Ramos (cell line): ENCODE measurements at regions not wholly inside any gene's neighbourhood (a gene's known extent, or its start where the extent isn't known, plus 50 kb on each side); places are given as distances from the start of the nearest gene placed in this dataset.
"Not testable (repeated sequence)": the region's sequence is repeated elsewhere in the genome, so short reads cannot be mapped to it uniquely, and the experiment has no call there.

ENCODE experiments used
- in situ Hi-C: fragments of 300-500 bp; cut with MboI; formaldehyde crosslinking; loops from one replicate; pipeline ENCODE4 v1.14.3; 2022; ENCODE audit warnings: low sequenced_read_pairs; ENCODE audit not compliant: unreplicated experiment

GRCh38 chr11:8768625-8769333 lies 86.2 kb downstream of the RPL27A start:
- in situ Hi-C loops: no loop called here

GRCh38 chr11:8772571-8773519 lies 90.3 kb downstream of the RPL27A start:
- in situ Hi-C loops: no loop called here

- in situ Hi-C loops: no loop called here
These were observed 91.4 kb downstream of the RPL27A start for GRCh38 chr11:8773916-8774539.

GRCh38 chr11:8774916-8775315 lies 92.3 kb downstream of the RPL27A start:
- in situ Hi-C loops: not testable (repeated sequence)

- in situ Hi-C loops: no loop called here
These were observed 92.7 kb downstream of the RPL27A start for GRCh38 chr11:8775332-8775731.

DNA sequence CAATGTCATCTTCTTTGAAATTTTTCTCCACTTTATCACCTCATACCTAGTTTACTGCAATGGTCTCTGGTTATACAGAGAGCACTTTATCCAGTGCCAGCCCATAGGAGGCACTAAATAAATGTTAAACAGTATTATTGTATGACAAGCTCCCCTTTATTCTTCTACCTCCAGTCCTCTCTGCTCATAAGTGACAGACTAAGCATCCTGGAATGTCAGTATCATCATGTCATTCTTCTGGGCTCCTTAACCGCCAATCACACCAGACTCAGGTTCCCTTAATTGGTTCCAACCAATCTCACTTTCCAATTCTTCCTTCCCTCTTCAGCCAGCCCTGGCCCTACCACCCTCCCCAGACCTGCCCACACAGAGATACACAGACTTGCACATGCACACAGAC lies 93.1 kb downstream of the RPL27A start:
- in situ Hi-C loops: no loop called here

DNA sequence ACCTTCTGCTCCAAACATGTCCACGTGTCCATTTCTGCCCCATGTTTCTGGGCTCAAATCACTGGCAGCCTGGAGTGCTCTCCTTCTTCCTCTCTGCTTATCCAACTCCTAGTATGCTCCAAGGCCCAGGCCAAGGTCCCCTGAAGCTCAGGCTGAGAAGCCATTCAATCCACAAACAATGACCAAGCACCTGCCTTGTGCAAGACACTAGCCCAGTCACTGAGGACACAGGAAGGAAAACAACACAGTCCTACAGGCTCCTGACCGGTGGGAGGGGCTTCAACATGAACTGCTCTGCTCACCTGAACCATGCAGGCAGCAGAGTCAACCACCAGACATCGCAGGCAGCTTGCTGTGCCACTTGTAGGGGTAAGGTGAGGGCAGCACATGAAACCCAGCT lies 93.6 kb downstream of the RPL27A start:
- in situ Hi-C loops: no loop called here

GRCh38 chr11:8777907-8778767 lies 95.5 kb downstream of the RPL27A start:
- in situ Hi-C loops: no loop called here

DNA sequence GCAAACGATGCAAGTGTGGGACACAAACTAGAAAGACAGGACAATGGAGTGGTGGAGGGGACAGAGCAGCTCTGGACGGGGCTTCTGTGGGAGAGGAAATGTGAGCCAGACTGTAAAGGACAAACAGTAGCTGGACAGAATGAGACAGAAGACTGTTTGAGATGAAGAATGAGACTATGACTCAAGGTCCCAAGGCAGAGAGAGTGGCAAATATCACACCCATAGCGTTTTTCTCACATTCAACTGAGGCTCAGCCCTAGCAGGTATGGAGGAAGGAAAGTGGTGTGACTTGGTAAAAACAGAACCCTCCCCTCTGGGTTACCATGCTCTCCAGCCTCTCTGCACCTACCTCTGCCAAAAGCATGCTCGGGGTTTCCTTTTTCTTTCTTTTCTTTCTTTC lies 96.5 kb downstream of the RPL27A start:
- in situ Hi-C loops: no loop called here

GRCh38 chr11:8779732-8780131 lies 97.1 kb downstream of the RPL27A start:
- in situ Hi-C loops: no loop called here

DNA sequence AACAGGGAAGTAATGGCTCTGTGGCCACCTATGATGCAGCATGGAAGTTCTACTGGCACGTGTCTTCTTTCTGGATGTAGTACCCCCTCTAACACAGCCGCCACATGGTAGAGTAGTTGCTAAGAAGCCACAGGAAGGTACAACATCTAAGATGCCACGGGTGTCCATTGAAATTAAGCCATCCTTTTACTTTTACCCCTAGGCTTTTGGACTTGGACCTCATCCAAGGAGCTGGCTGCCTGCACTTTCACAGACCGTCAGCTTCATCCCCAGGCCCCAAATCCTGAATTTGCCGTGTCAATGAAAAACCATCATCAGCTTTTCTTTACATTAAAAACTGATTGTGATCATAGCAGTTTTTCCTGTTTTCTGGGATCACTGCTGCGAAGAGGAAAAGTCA lies 102.4 kb downstream of the RPL27A start:
- in situ Hi-C loops: no loop called here

DNA sequence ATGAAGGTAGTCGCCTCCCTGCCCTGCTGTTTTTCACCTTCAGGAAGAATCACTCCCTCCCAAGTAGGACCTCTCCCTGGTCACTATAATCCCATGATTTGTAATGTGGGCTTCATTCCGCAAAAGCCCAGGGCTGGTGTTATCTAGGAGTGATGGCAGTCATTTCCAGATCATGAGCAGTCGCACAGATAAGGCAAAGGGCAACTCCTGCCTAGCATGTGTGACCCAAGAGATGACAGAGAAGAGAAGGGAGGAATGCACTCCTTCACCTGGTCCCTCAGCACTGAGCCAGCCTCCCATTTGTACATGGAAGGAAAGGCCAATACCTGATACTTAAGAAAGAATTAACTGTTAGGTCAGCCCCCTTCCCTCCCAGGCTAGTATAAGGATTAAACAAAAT lies 102.9 kb downstream of the RPL27A start:
- in situ Hi-C loops: no loop called here

DNA sequence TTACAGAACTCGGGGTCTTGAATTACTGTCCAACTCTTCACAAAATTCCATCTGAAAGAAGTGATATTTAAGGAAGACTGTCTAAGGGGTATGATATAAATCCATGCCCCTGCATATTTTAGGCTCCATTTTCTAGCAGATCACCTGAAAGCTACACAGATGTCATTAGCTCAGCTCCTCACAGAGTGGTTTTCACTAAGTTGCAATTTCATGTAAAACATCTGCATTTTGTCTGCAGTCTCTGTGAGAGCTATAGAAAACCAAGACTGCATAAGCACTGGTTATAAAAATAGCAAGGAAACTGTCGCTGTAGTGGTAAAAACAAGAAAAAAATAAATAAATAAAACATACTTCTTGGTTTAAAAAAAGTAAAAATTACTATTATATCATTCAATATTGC lies 103.4 kb downstream of the RPL27A start:
- in situ Hi-C loops: no loop called here

GRCh38 chr11:8786933-8787332 lies 104.3 kb downstream of the RPL27A start:
- in situ Hi-C loops: no loop called here

GRCh38 chr11:8787372-8787771 lies 104.8 kb downstream of the RPL27A start:
- in situ Hi-C loops: no loop called here

DNA sequence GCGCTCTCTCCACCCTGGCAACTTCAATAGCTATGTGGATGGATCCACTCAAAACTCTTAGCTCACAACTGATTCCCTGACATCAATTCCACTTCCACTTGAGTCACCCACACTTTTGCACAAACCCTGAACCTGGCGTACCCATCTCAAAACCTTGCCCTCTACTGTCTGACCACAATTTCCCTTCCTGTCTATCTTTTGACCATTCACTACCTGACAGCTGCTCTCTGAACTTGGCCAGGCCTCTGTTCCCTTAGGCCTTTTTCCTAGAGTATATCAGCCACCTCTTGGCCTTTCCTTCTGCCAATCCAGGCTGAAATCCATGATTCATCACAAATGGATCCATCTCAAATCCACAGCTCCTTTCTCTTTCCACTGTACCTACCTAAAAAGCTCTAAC lies 106.0 kb downstream of the RPL27A start:
- in situ Hi-C loops: no loop called here

- in situ Hi-C loops: no loop called here
These were observed 107.3 kb downstream of the RPL27A start for GRCh38 chr11:8789864-8790263.

DNA sequence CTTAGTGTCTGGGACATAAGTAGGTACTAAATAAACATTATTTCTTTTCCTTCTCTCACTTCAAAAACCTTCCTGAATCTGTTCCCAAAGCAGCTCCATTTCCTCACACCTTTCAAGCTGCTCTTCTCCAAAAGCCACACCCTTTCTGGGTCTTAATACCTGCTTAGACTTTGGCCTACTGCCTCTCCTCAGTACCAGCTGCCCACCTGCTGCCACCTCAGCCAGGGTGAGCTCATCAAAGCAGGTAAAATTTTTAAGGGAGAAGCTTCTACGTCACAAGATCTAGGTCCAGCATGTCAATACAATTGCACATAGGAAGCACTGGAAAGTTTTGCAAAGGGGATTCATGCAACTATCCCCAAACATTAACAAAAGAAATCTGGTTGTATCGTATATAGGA lies 108.4 kb downstream of the RPL27A start:
- in situ Hi-C loops: no loop called here

DNA sequence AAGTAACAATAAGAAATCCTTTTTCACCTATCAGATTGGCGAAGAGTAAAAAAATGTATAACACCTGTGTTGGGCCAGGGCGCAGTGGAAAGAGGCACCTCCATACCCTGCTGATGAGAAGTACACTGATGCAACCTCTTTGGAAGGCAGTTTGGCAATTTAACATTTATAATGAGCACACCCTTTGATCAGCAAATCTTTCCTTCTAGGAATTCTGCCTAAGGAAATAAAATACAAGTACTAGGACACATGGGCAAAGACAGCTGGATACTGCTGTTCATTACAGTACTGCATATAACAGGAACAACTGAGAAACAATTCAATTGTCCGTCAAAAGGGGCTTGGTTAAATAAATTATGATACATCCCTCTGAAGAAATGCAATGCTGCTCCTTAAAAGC lies 110.1 kb downstream of the RPL27A start:
- in situ Hi-C loops: no loop called here

DNA sequence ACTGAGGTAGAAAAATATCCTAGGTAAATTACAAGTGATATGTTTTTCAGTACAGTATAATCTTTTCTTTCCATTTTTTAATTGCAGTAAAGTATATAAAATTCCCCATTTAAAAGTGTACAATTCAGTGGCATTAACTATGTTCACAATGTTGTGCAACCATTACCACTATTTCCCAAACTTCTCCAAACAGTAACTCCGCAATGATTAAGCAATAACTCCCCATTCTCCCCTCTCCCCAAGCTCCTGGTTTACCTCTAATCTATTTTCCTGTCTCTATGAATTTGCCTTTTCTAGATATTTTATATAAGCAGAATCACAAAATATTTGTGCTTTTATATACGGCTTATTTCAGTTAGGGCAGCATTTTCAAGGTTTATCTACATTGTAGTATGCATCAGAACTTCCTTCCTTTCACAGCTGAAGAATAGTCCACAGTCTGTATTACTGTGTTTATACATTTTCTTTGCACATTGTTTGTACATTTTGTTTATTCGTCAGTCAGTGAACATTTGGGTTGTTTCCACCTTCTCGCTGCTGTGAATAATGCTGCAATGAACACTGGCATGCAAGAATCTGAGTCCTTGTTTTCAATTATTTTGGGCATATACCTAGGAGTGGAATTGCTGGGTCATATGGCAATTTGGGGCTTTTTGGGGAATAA lies 110.7 kb downstream of the RPL27A start:
- in situ Hi-C loops: no loop called here
